ENCODE measurements at regions not wholly inside any gene's neighbourhood (a gene's known extent, or its start where the extent isn't known, plus 50 kb on each side); places are given as distances from the start of the nearest gene placed in this dataset.
"Not testable (repeated sequence)": the region's sequence is repeated elsewhere in the genome, so short reads cannot be mapped to it uniquely, and the experiment has no call there.

GRCh38 chr14:86064595-86064994, 534.7 kb downstream of the FLRT2 start:
- TF ChIP-seq CTCF, POLR2A (IDR thresholded peaks at IDR 0.05): not testable (repeated sequence)

Measured in adrenal gland (tissue), 5 donors.